ENCODE measurements at regions not wholly inside any gene's neighbourhood (a gene's known extent, or its start where the extent isn't known, plus 50 kb on each side); places are given as distances from the start of the nearest gene placed in this dataset.

- TF ChIP-seq CTCF (IDR thresholded peaks at IDR 0.05) = no peak
- TF ChIP-seq POLR2A (IDR thresholded peaks at IDR 0.05) = no peak
These were observed 160.9 kb upstream of the SLC30A5 start for GRCh38 chr5:68932830-68933434.

Data from lower leg skin (tissue), 3 donors.